ENCODE measurements at regions not wholly inside any gene's neighbourhood (a gene's known extent, or its start where the extent isn't known, plus 50 kb on each side); places are given as distances from the start of the nearest gene placed in this dataset.

GRCh38 chr11:115017529-115017928 lies 339.2 kb downstream of the NXPE2 start:
- H3K9me3 Mint-ChIP-seq (ENCODE audit: low read depth): peaks cover 30% of the 10 kb centered on the region
- H3K36me3 Mint-ChIP-seq (ENCODE audit: low read depth): peaks cover 4% of the 10 kb centered on the region
- TF ChIP-seq, protein P1, sequence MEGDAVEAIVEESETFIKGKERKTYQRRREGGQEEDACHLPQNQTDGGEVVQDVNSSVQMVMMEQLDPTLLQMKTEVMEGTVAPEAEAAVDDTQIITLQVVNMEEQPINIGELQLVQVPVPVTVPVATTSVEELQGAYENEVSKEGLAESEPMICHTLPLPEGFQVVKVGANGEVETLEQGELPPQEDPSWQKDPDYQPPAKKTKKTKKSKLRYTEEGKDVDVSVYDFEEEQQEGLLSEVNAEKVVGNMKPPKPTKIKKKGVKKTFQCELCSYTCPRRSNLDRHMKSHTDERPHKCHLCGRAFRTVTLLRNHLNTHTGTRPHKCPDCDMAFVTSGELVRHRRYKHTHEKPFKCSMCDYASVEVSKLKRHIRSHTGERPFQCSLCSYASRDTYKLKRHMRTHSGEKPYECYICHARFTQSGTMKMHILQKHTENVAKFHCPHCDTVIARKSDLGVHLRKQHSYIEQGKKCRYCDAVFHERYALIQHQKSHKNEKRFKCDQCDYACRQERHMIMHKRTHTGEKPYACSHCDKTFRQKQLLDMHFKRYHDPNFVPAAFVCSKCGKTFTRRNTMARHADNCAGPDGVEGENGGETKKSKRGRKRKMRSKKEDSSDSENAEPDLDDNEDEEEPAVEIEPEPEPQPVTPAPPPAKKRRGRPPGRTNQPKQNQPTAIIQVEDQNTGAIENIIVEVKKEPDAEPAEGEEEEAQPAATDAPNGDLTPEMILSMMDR (IDR thresholded peaks at IDR 0.05): no peak
- H3K4me3 Mint-ChIP-seq (ENCODE audit: unreplicated experiment): no peak overlapping the region
- no peak for DNase-seq (ENCODE audit: low spot score)
- H3K27me3 Mint-ChIP-seq (ENCODE audit: low read depth): no peaks in the 10 kb centered on the region
- no peak overlapping the region for H3K27ac Mint-ChIP-seq (ENCODE audit: unreplicated experiment)
- H3K4me1 Mint-ChIP-seq (ENCODE audit: low read depth): no peaks in the 10 kb centered on the region

GRCh38 chr11:115030166-115030565 lies 351.8 kb downstream of the NXPE2 start:
- Mint-ChIP-seq H3K4me3 (ENCODE audit: unreplicated experiment) (no peak overlapping the region), H3K27me3 (ENCODE audit: low read depth) (peaks cover 21% of the 10 kb centered on the region), H3K9me3 (ENCODE audit: low read depth) (peaks cover 8% of the 10 kb centered on the region), H3K27ac (ENCODE audit: unreplicated experiment) (no peak overlapping the region), H3K4me1 (ENCODE audit: low read depth) (no peaks in the 10 kb centered on the region), H3K36me3 (ENCODE audit: low read depth) (no peaks in the 10 kb centered on the region)
- no peak for DNase-seq (ENCODE audit: low spot score)
- TF ChIP-seq, protein P1 (IDR thresholded peaks at IDR 0.05): no peak

- no peak overlapping the region for H3K4me3 Mint-ChIP-seq (ENCODE audit: unreplicated experiment)
- TF ChIP-seq, protein P1 (IDR thresholded peaks at IDR 0.05): no peak
- peaks cover 32% of the 10 kb centered on the region for H3K27me3 Mint-ChIP-seq (ENCODE audit: low read depth)
- H3K9me3 Mint-ChIP-seq (ENCODE audit: low read depth): peaks cover 13% of the 10 kb centered on the region
- no peaks in the 10 kb centered on the region for H3K4me1 Mint-ChIP-seq (ENCODE audit: low read depth)
- H3K36me3 Mint-ChIP-seq (ENCODE audit: low read depth): no peaks in the 10 kb centered on the region
- no peak overlapping the region for H3K27ac Mint-ChIP-seq (ENCODE audit: unreplicated experiment)
- DNase-seq (ENCODE audit: low spot score): no peak
These were observed 358.3 kb downstream of the NXPE2 start for GRCh38 chr11:115036406-115037180.

GRCh38 chr11:115042002-115042401 lies 363.7 kb downstream of the NXPE2 start:
- Mint-ChIP-seq H3K9me3 (ENCODE audit: low read depth) (peaks cover 12% of the 10 kb centered on the region), H3K36me3 (ENCODE audit: low read depth) (no peaks in the 10 kb centered on the region), H3K4me3 (ENCODE audit: unreplicated experiment) (no peak overlapping the region), H3K27me3 (ENCODE audit: low read depth) (peaks cover 20% of the 10 kb centered on the region), H3K27ac (ENCODE audit: unreplicated experiment) (no peak overlapping the region), H3K4me1 (ENCODE audit: low read depth) (no peaks in the 10 kb centered on the region)
- TF ChIP-seq, protein P1 (IDR thresholded peaks at IDR 0.05): no peak
- no peak for DNase-seq (ENCODE audit: low spot score)

GRCh38 chr11:115047631-115048030 lies 369.3 kb downstream of the NXPE2 start:
- Mint-ChIP-seq H3K4me3 (ENCODE audit: unreplicated experiment) (no peak overlapping the region), H3K4me1 (ENCODE audit: low read depth) (no peaks in the 10 kb centered on the region), H3K27me3 (ENCODE audit: low read depth) (peaks cover 32% of the 10 kb centered on the region), H3K36me3 (ENCODE audit: low read depth) (no peaks in the 10 kb centered on the region), H3K27ac (ENCODE audit: unreplicated experiment) (no peak overlapping the region), H3K9me3 (ENCODE audit: low read depth) (no peaks in the 10 kb centered on the region)
- no peak for DNase-seq (ENCODE audit: low spot score)
- TF ChIP-seq, protein P1 (IDR thresholded peaks at IDR 0.05): no peak
